ENCODE measurements at regions not wholly inside any gene's neighbourhood (a gene's known extent, or its start where the extent isn't known, plus 50 kb on each side); places are given as distances from the start of the nearest gene placed in this dataset.

DNA sequence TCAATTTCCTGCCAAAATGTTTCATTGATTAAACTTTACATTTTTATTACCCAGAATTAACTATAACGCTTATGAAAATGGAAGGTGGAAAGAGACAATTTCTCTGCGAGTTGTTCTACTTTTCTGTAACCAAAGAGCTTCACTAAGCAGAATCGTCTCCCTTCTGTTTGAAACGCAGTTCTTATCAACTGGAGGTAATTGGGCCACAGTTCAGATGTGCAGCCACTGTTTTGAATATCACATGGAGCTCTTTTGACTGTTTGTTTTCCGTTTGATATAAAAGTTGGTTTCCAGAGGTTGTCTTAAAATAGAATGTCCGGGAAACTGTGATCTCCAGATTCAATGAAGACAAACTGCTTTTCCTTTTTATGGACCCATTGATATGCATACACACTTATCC, 183.3 kb upstream of the SEL1L start:
- Mint-ChIP-seq H3K27me3 (ENCODE audit: low read depth) (no peaks in the 10 kb centered on the region), H3K4me1 (ENCODE audit: low read depth) (no peaks in the 10 kb centered on the region), H3K27ac (no peak overlapping the region), H3K9me3 (peaks cover under 1% of the 10 kb centered on the region), H3K36me3 (ENCODE audit: low read depth) (no peaks in the 10 kb centered on the region), H3K4me3 (no peak overlapping the region)
- CTCF ChIA-PET: no interaction called here
- no peak for DNase-seq
- intact Hi-C loops (cut with micrococcal nuclease): no loop called here

DNA sequence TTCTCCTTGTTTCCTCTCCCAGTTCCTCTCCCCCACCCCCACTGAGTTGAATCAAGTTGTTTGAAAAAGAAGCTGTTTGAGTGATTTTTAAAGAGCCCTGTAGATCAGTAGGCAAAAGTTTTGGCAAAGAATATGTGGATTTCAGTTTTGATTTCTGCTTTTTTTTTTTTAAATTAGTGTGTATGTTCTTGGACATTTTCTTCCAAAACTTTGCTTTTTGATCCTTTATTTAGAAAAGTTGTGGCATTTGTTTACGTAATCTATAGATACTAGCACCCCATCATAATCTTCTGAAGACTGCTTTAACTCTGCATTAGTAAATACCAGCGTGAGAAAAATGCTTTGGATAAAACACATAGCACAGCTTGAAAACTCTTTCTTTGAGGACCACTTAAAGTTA, 190.3 kb upstream of the SEL1L start:
- intact Hi-C loops (cut with micrococcal nuclease): no loop called here
- no peaks in the 10 kb centered on the region for H3K36me3 Mint-ChIP-seq (ENCODE audit: low read depth)
- CTCF ChIA-PET: interaction anchor here (1.3 kb wide), 1 partner anchor 9 kb away, joined by 3 read pairs; no protein-coding TSS in a partner anchor
- no peak for DNase-seq
- H3K27me3 Mint-ChIP-seq (ENCODE audit: low read depth): no peaks in the 10 kb centered on the region
- H3K27ac Mint-ChIP-seq: no peak overlapping the region
- no peak overlapping the region for H3K4me3 Mint-ChIP-seq
- H3K9me3 Mint-ChIP-seq: no peaks in the 10 kb centered on the region
- no peaks in the 10 kb centered on the region for H3K4me1 Mint-ChIP-seq (ENCODE audit: low read depth)

DNA sequence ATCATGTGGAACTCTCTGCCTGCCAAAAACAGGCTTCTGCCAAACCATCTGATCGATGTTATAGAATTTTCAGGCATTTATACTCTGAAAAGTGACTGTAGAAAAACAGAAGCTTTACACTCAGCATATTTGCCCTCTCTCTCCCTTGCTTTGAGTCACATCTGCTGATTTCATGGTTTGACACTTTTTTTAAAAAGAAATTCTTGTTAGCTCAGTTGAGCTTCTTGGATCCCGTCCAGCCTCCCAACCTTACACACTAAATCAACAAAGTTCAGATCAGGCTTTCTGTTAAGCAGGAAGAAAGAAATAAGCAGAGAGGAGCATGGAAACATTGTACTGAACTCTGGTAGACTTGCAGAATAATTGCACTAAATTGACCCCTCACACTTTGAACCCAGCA, 193.6 kb upstream of the SEL1L start:
- no peak overlapping the region for H3K27ac Mint-ChIP-seq
- DNase-seq: no peak

DNA sequence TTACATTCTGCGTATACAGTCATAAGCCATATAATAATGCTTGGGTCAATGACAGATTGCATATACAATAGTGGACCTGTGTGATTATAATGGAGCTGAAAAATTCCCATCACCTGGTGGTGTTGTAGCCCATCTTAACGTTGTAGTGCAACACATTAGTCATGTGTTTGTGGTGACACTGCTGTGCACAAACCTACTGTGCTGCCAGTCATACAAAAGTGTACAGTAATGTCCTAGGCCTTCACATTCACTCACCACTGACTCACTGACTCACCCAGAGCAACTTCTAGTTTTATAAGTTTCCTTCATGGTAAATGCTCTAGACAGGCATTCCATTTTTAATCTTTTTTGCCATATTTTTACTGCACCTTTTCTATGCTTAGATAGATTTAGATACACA, 194.8 kb upstream of the SEL1L start:
- intact Hi-C loops (cut with micrococcal nuclease): no loop called here
- CTCF ChIA-PET: no interaction called here

More for the DNA sequence above, 193.6 kb upstream of the SEL1L start:
- Mint-ChIP-seq H3K9me3 (no peaks in the 10 kb centered on the region), H3K4me3 (no peak overlapping the region), H3K36me3 (ENCODE audit: low read depth) (no peaks in the 10 kb centered on the region), H3K4me1 (ENCODE audit: low read depth) (no peaks in the 10 kb centered on the region), H3K27me3 (ENCODE audit: low read depth) (no peaks in the 10 kb centered on the region)
- CTCF ChIA-PET: no interaction called here
- intact Hi-C loops (cut with micrococcal nuclease): no loop called here

DNA sequence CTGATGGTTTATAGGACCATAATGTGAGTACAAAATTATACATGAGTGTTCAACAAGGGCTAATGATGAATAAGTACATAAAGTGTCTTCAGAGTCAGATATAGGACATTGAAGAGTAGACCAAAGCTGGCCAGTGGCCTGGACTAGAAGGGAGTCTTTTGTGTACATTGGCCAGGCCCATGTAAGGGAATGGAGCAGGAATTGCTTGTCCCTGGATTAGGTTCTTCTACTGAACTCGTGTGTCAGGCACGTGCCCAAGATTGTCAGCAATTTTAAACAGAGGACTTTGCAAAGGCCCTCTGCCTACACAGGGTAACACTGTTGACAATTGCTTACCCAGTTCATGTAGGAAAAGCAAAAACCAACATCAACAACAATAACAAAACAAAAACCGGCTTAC, 196.0 kb upstream of the SEL1L start:
- DNase-seq: no peak
- Mint-ChIP-seq H3K27ac (no peak overlapping the region), H3K9me3 (peaks cover 2% of the 10 kb centered on the region), H3K4me3 (no peak overlapping the region), H3K36me3 (ENCODE audit: low read depth) (no peaks in the 10 kb centered on the region), H3K4me1 (ENCODE audit: low read depth) (no peaks in the 10 kb centered on the region), H3K27me3 (ENCODE audit: low read depth) (no peaks in the 10 kb centered on the region)
- CTCF ChIA-PET: no interaction called here
- intact Hi-C loops (cut with micrococcal nuclease): no loop called here

More for the DNA sequence above, 194.8 kb upstream of the SEL1L start:
- no peak overlapping the region for H3K4me3 Mint-ChIP-seq
- no peaks in the 10 kb centered on the region for H3K9me3 Mint-ChIP-seq
- no peaks in the 10 kb centered on the region for H3K36me3 Mint-ChIP-seq (ENCODE audit: low read depth)
- no peaks in the 10 kb centered on the region for H3K27me3 Mint-ChIP-seq (ENCODE audit: low read depth)
- no peak for DNase-seq
- H3K4me1 Mint-ChIP-seq (ENCODE audit: low read depth): no peaks in the 10 kb centered on the region
- H3K27ac Mint-ChIP-seq: no peak overlapping the region

DNA sequence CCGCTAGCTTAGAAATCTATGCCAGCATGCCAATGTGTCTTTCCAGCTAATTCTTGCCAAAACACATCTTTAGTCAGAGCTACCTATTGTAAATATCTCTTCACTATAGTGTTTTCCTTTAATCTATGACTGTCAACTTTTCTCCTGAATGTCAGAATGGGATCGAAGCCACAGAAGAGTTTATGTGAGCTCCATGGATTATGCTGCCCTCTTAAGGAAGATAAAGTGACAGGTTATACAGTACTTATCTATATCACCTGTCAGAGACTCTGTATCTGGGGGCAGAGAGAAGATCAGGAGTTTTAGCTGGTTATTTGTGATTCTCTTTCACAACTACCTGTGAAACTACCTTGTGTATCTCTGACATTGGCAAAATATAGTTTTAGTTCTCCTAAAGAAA, 204.3 kb upstream of the SEL1L start:
- no peaks in the 10 kb centered on the region for H3K4me1 Mint-ChIP-seq (ENCODE audit: low read depth)
- peaks cover 2% of the 10 kb centered on the region for H3K9me3 Mint-ChIP-seq

DNA sequence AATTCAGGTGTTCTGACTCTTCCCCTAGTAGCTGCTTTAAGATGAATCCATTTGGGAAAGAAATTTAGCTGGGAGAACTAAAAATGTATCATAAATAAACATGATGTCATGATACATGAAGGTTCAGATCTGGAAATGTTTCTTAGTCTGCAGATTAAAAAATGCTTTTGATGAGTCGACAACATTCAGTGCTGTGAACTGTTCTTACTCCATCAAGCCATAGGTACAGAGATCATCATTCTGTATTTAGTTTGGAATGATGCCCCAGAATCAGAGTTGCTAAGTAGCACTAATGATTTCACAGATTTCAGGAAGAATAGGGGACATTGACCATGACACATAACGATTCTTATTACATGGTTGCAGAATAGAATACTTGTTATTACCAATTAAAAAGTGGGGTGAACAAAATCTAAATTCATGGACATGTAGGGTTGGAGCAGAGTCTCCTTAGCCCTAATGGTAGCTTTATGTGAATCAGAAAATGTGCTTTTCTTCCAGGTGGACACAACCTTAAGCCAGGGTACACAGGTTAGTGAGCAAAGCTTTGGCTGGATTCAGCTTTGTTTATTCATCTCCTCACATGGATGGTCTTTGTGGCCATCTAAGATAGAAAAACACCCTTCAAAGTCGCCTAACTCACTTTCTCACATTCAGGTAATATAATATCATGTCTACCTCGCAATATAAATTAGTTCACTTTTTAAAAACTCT, 205.4 kb upstream of the SEL1L start:
- Mint-ChIP-seq H3K4me3 (no peak overlapping the region), H3K4me1 (ENCODE audit: low read depth) (no peaks in the 10 kb centered on the region), H3K27ac (no peak overlapping the region), H3K36me3 (ENCODE audit: low read depth) (no peaks in the 10 kb centered on the region), H3K9me3 (no peaks in the 10 kb centered on the region), H3K27me3 (ENCODE audit: low read depth) (peaks cover 2% of the 10 kb centered on the region)
- CTCF ChIA-PET: no interaction called here
- intact Hi-C loops (cut with micrococcal nuclease): no loop called here
- DNase-seq: no peak

More for the DNA sequence above, 204.3 kb upstream of the SEL1L start:
- no peak overlapping the region for H3K27ac Mint-ChIP-seq
- no peaks in the 10 kb centered on the region for H3K36me3 Mint-ChIP-seq (ENCODE audit: low read depth)
- peaks cover 2% of the 10 kb centered on the region for H3K27me3 Mint-ChIP-seq (ENCODE audit: low read depth)
- intact Hi-C loops (cut with micrococcal nuclease): no loop called here
- H3K4me3 Mint-ChIP-seq: no peak overlapping the region
- no peak for DNase-seq
- CTCF ChIA-PET: interaction anchor here (0.6 to 0.7 kb wide), 2 partner anchors 68 to 1931 kb away, joined by 3 to 4 read pairs; no protein-coding TSS in a partner anchor

DNA sequence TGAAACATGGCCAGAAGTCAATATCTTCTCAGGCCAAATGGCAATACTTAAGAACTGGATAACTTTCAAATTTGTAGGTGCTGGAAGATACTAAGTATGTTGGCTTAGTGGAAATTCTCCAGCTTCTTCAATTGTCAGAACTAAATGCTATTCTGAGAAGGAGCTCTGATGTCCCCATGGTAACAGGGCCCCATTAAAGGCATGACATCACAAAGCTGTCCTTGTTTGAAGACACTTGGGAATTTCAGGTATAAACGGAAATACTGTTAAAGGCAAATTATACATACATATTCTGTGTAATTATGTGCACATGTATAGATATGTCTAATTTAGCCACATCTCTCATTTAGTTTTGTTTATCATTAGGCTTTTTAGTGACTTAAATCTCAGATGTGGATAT, 210.0 kb upstream of the SEL1L start:
- CTCF ChIA-PET: no interaction called here
- Mint-ChIP-seq H3K36me3 (ENCODE audit: low read depth) (no peaks in the 10 kb centered on the region), H3K4me3 (no peak overlapping the region), H3K27me3 (ENCODE audit: low read depth) (no peaks in the 10 kb centered on the region), H3K27ac (no peak overlapping the region), H3K4me1 (ENCODE audit: low read depth) (no peaks in the 10 kb centered on the region), H3K9me3 (no peaks in the 10 kb centered on the region)
- no peak for DNase-seq
- intact Hi-C loops (cut with micrococcal nuclease): no loop called here

DNA sequence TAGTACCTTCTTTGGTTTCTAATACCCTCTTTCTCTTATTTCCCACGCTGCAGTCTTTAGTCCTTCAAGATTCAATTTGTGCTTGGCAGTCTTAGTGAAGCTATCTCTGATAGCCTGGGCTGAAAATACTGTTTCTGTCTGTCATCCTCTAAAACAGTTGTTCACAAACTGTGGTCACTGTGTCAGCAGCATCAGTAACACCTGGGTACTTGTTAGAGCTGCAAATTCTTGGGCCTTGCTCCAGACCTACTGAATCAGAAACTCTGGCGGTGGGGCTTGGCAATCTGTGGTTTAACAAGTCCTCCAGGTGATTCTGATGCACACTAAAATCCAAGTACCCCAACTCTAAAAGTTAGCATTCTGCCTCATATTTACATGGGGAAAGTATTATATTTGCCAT, 217.5 kb upstream of the SEL1L start:
- CTCF ChIA-PET: no interaction called here

DNA sequence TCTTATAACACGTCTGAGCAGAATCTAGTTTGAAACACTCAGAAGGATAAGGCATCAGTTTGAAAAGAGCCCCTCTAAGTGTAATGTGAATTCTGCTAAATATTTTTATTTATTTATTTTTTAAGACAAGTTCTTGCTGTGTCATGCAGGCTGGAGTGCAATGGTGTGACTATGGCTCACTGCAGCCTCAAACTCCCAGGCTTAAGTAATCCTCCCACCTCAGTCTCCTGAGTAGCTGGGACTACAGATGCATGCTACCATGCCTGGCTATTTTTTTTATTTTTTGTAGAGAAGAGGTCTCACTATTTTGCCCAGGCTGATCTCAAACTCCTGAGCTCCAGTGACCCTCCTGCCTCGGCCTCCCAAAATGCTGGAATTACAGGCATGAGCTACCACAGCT, 225.9 kb upstream of the SEL1L start:
- intact Hi-C loops (cut with micrococcal nuclease): no loop called here
- no peak overlapping the region for H3K4me3 Mint-ChIP-seq
- DNase-seq: no peak
- H3K36me3 Mint-ChIP-seq (ENCODE audit: low read depth): no peaks in the 10 kb centered on the region
- no peaks in the 10 kb centered on the region for H3K27me3 Mint-ChIP-seq (ENCODE audit: low read depth)
- CTCF ChIA-PET: no interaction called here
- no peaks in the 10 kb centered on the region for H3K4me1 Mint-ChIP-seq (ENCODE audit: low read depth)
- H3K27ac Mint-ChIP-seq: no peak overlapping the region
- H3K9me3 Mint-ChIP-seq: no peaks in the 10 kb centered on the region

More for the DNA sequence above, 217.5 kb upstream of the SEL1L start:
- intact Hi-C loops (cut with micrococcal nuclease): no loop called here
- Mint-ChIP-seq H3K27me3 (ENCODE audit: low read depth) (no peaks in the 10 kb centered on the region), H3K9me3 (no peaks in the 10 kb centered on the region), H3K4me1 (ENCODE audit: low read depth) (no peaks in the 10 kb centered on the region), H3K27ac (no peak overlapping the region), H3K4me3 (no peak overlapping the region), H3K36me3 (ENCODE audit: low read depth) (no peaks in the 10 kb centered on the region)
- DNase-seq: no peak

DNA sequence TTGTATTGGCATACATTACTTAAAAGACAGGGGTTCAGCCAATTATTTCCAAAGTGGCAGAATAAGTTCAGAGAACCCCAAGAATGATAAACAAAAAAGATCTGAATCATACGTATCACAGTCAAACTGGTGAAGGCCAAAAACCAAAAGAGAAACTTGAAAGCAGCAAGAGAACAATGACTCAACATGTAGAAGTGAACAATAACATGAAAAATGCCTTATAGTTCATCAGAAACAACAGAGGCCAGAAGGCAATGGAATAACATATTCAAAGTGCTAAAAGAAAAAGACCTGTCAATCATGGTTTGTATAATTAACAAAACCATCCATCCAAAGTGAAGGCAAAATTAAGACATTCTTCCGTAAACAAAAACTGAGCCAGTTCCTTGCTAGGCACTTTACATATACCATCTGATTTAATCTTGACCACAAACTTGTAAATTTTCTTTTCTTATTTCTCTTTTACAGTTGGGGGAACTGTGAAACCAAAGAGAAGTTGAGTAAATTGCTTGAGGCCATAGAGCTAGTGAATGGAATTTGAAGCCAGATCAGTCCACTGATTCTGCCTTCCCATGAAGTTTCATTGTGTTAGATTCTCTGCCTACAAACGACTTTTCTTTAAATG, 232.1 kb upstream of the SEL1L start:
- CTCF ChIA-PET: no interaction called here
- Mint-ChIP-seq H3K27me3 (ENCODE audit: low read depth) (no peaks in the 10 kb centered on the region), H3K4me1 (ENCODE audit: low read depth) (no peaks in the 10 kb centered on the region), H3K9me3 (no peaks in the 10 kb centered on the region), H3K4me3 (no peak overlapping the region), H3K27ac (no peak overlapping the region), H3K36me3 (ENCODE audit: low read depth) (no peaks in the 10 kb centered on the region)
- intact Hi-C loops (cut with micrococcal nuclease): no loop called here
- no peak for DNase-seq

DNA sequence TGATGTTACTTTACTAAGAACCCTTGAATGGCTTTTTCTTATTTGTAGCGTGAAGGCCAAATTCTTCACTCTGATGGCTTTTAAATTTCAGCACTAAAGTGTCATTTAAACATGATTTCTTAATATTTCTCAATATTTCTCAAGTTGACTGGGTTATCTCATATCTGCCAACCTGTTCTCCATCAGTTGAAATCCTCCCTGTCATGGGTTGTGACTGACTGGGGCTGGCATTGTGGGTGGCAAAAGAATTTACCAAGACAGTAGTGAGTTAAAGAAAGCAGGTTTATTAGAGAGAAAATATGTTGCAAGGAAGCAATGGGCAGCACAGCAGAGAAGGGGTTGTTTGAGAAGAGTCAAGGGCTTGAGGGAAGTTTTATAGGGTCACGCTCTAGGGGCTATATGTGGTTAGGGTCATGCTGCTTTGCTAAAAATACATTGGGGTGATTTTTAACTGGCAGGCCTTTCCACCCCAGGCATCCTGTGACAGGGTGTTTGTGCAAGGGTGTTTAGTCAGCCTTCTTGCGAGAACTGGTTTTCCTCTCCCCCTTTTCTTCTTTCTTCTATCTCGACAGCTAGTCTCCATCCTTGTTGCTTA, 232.8 kb upstream of the SEL1L start:
- no peak overlapping the region for H3K27ac Mint-ChIP-seq
- CTCF ChIA-PET: no interaction called here
- intact Hi-C loops (cut with micrococcal nuclease): no loop called here
- H3K27me3 Mint-ChIP-seq (ENCODE audit: low read depth): no peaks in the 10 kb centered on the region
- no peaks in the 10 kb centered on the region for H3K4me1 Mint-ChIP-seq (ENCODE audit: low read depth)
- no peaks in the 10 kb centered on the region for H3K36me3 Mint-ChIP-seq (ENCODE audit: low read depth)
- no peaks in the 10 kb centered on the region for H3K9me3 Mint-ChIP-seq
- no peak overlapping the region for H3K4me3 Mint-ChIP-seq
- DNase-seq: no peak

Data from activated naive CD4-positive, alpha-beta T cell treated with anti-CD3 and anti-CD28 coated beads for 36 hours (primary cell).